ENCODE measurements at regions not wholly inside any gene's neighbourhood (a gene's known extent, or its start where the extent isn't known, plus 50 kb on each side); places are given as distances from the start of the nearest gene placed in this dataset.

DNA sequence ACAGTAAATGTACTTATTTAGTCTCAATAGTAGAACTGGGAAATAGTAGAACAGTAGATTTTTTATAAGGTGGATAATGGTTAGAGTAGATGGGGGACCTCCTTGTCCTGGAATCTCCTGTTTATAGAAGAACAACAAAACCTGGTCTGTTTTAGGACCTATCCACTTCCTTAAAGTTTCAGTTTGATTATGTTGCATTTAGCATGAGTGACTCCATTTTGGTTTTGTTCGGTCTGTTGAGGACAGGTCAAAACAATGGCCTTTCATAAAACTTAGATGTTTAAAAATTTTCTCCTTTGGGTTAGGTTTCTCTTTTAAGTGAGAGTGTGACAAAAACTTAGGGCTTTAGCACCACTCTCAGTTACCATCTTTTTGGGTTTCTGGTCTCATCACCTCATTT, 308.9 kb downstream of the BTG1 start:
- TF ChIP-seq EP300 (IDR thresholded peaks at IDR 0.05) (no peak), POLR2AphosphoS5 (IDR thresholded peaks at IDR 0.05) (no peak), POLR2A (IDR thresholded peaks at IDR 0.05) (no peak)
- TF ChIP-seq, protein P1, sequence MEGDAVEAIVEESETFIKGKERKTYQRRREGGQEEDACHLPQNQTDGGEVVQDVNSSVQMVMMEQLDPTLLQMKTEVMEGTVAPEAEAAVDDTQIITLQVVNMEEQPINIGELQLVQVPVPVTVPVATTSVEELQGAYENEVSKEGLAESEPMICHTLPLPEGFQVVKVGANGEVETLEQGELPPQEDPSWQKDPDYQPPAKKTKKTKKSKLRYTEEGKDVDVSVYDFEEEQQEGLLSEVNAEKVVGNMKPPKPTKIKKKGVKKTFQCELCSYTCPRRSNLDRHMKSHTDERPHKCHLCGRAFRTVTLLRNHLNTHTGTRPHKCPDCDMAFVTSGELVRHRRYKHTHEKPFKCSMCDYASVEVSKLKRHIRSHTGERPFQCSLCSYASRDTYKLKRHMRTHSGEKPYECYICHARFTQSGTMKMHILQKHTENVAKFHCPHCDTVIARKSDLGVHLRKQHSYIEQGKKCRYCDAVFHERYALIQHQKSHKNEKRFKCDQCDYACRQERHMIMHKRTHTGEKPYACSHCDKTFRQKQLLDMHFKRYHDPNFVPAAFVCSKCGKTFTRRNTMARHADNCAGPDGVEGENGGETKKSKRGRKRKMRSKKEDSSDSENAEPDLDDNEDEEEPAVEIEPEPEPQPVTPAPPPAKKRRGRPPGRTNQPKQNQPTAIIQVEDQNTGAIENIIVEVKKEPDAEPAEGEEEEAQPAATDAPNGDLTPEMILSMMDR (IDR thresholded peaks at IDR 0.05), result no peak
- no peaks in the 10 kb centered on the region for H3K4me1 ChIP-seq
- no peaks in the 10 kb centered on the region for H3K9me3 ChIP-seq
- whole genome bisulfite sequencing, 2 donors, result 85 to 89% methylated on average over 1 of the region's 1 CpG
- DNase-seq (no peak), ATAC-seq (ENCODE audit: low FRiP score in 2 of 2) (no peak)
- H3K27ac ChIP-seq, result no peak overlapping the region
- no peaks in the 10 kb centered on the region for H3K27me3 ChIP-seq
- H3K36me3 ChIP-seq, result no peaks in the 10 kb centered on the region
- H3K4me3 ChIP-seq, result no peak overlapping the region

DNA sequence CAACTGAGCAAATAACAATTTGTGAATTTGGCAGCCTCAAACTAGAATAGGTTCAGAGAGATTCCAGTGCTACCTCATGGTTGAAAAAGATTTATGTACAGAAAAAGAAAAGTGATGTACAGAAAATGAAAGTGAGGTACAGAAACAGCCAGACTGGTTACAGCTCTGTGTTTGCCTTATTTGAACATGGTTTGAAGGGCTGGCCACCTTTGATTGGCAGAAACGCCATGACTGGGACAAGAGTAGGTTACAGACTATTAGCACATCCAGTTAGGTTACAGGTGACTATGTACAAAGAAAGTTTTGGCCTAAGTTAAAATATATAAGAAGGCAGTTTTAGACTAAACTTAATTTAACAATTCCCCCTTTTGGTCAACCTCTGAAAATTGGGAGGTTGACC, 309.4 kb downstream of the BTG1 start:
- DNase-seq (no peak), ATAC-seq (ENCODE audit: low FRiP score in 2 of 2) (no peak)
- H3K27me3 ChIP-seq, result no peaks in the 10 kb centered on the region
- H3K4me3 ChIP-seq, result no peak overlapping the region
- H3K27ac ChIP-seq, result no peak overlapping the region
- 70 to 91% methylated on average over 1 of the region's 1 CpG for WGBS, 2 donors
- H3K36me3 ChIP-seq, result no peaks in the 10 kb centered on the region
- H3K4me1 ChIP-seq, result no peaks in the 10 kb centered on the region
- TF ChIP-seq EP300 (IDR thresholded peaks at IDR 0.05), result no peak
- no peaks in the 10 kb centered on the region for H3K9me3 ChIP-seq

DNA sequence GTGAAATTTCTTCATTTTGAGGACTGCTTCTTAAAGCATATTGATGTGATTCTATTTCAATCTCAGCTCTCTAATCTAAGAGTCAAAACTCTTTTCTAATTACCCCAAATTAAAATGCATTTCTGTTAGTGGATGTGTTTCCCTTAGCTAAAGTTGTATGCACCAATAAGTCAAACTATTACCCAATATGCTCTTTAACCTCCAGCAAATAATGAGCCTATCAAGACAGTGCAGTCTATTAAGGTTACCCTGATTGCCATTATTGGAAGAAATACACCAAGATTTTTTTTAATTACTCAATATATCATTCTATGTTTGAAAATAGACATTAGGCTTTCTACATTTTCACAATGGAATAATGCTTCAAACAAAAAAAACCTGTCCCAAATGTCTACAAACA, 310.0 kb downstream of the BTG1 start:
- Histone ChIP-seq H3K4me3 (no peak overlapping the region), H3K27me3 (no peaks in the 10 kb centered on the region), H3K36me3 (no peaks in the 10 kb centered on the region), H3K4me1 (no peaks in the 10 kb centered on the region), H3K9me3 (no peaks in the 10 kb centered on the region), H3K27ac (no peak overlapping the region)
- TF ChIP-seq, protein P1 (IDR thresholded peaks at IDR 0.05), result no peak
- TF ChIP-seq POLR2AphosphoS5 (IDR thresholded peaks at IDR 0.05), result no peak
- no peak for TF ChIP-seq POLR2A (IDR thresholded peaks at IDR 0.05)
- TF ChIP-seq EP300 (IDR thresholded peaks at IDR 0.05), result no peak
- no peak for ATAC-seq (ENCODE audit: low FRiP score in 2 of 2)
- no peak for DNase-seq

DNA sequence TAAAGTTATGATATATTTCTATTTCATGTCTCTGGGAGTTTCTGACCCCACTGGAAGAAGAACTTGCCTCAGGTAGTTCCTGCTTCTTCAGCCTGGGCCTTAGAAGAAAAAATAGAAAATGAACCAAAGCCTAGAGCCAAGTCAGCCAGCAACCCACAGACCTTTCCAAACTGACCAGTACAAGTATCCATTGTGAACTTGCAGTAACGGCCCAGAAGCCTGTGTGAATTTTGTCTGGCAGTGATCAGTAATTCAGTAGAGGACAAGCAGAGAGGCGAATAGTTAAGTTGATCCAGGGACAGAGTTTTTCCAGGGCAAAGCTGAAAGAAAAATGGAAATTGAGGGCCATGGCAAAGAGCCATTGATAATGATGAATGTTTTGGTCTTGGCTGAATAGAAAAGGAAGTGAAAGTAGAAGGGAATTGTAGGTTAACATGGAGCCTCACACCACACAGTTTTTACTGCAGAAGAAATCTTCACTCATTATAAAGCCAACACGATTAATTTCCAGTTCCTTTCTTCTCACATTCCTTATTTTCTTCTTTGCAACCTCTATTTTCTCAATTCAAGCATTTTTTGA, 311.8 kb downstream of the BTG1 start:
- Histone ChIP-seq H3K4me1 (no peaks in the 10 kb centered on the region), H3K27ac (no peak overlapping the region), H3K9me3 (no peaks in the 10 kb centered on the region), H3K27me3 (no peaks in the 10 kb centered on the region), H3K4me3 (no peak overlapping the region), H3K36me3 (no peaks in the 10 kb centered on the region)
- 89 to 90% methylated on average over 3 of the region's 3 CpGs for WGBS, 2 donors
- DNase-seq (no peak), ATAC-seq (ENCODE audit: low FRiP score in 2 of 2) (no peak)
- TF ChIP-seq, protein P1 (IDR thresholded peaks at IDR 0.05), result no peak
- TF ChIP-seq EP300 (IDR thresholded peaks at IDR 0.05) (no peak), POLR2A (IDR thresholded peaks at IDR 0.05) (no peak)

DNA sequence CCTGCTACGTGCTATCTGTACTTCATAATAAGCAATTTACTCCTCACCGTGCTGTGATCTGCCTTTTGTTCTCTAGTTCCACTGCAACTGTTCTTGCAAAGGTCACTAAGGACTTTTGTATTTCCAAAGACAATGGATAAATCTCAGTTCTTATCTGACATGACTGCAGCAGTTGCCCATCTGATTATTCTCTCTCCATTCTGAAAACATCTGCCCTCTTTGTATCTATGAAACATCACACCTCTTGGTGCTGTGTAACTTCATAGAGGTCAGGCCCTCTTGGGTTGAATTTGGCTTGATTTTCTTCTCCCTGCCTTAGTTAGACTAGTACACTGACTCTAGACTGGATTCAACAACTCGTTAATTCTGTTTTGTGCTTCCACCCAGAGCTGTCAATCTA, 319.6 kb downstream of the BTG1 start:
- H3K4me1 ChIP-seq, result no peaks in the 10 kb centered on the region
- WGBS, 2 donors, result 79 to 88% methylated on average over 3 of the region's 3 CpGs
- no peaks in the 10 kb centered on the region for H3K36me3 ChIP-seq
- no peaks in the 10 kb centered on the region for H3K9me3 ChIP-seq
- H3K27me3 ChIP-seq, result no peaks in the 10 kb centered on the region
- ATAC-seq (ENCODE audit: low FRiP score in 2 of 2) (no peak), DNase-seq (no peak)
- H3K27ac ChIP-seq, result no peak overlapping the region
- no peak overlapping the region for H3K4me3 ChIP-seq
- no peak for TF ChIP-seq POLR2AphosphoS5 (IDR thresholded peaks at IDR 0.05)
- no peak for TF ChIP-seq POLR2A (IDR thresholded peaks at IDR 0.05)
- no peak for TF ChIP-seq EP300 (IDR thresholded peaks at IDR 0.05)
- TF ChIP-seq, protein P1 (IDR thresholded peaks at IDR 0.05), result no peak
